ENCODE measurements at regions not wholly inside any gene's neighbourhood (a gene's known extent, or its start where the extent isn't known, plus 50 kb on each side); places are given as distances from the start of the nearest gene placed in this dataset.

- Histone ChIP-seq H3K9me3 (ENCODE audit: low read length) (no peaks in the 10 kb centered on the region), H3K4me1 (ENCODE audit: insufficient read depth, low read length) (peaks cover 35% of the 10 kb centered on the region), H3K27me3 (ENCODE audit: low read length) (peaks cover 68% of the 10 kb centered on the region), H3K4me3 (ENCODE audit: low read length) (peak overlapping the region; percentile 53), H3K27ac (ENCODE audit: low read length) (no peak overlapping the region), H2AFZ (ENCODE audit: low read length) (peak overlapping the region; percentile 64), H3K9me2 (replicated peaks; ENCODE audit: low read length) (no peaks in the 10 kb centered on the region), H3K4me2 (ENCODE audit: low read length) (peak overlapping the region; percentile 75), H3K9ac (ENCODE audit: low read length) (no peak overlapping the region), H4K20me1 (ENCODE audit: low read length) (no peaks in the 10 kb centered on the region), H3K79me2 (ENCODE audit: low read length) (no peaks in the 10 kb centered on the region), H3F3A (ENCODE audit: low read length, unreplicated experiment) (no peaks in the 10 kb centered on the region), H3K36me3 (ENCODE audit: low read depth, low read length) (no peaks in the 10 kb centered on the region)
- TF ChIP-seq CTCF (conservative IDR thresholded peaks at IDR 0.05; ENCODE audit: low read depth, low read length) (peak; percentile 88), EZH2 (IDR thresholded peaks at IDR 0.05; ENCODE audit: low read length, unreplicated experiment) (no peak)
- DNase-seq, result peak; percentile 89
- ATAC-seq, result peak; percentile 77
- intact Hi-C loops (cut with micrococcal nuclease), result loop anchor here (1.0 to 2.0 kb wide), 3 partner anchors 285 to 591 kb away; no protein-coding TSS in a partner anchor
- ChIA-PET CTCF (interaction anchor here (1.2 kb wide), 2 partner anchors 11 to 592 kb away, joined by 3 to 4 read pairs; no protein-coding TSS in a partner anchor), POLR2A (ENCODE audit: unreplicated experiment) (no interaction called here)
- BruUV-seq (replicated peaks), result no TSS peak
Measured at GRCh38 chr7:25851332-25852210, 300.4 kb upstream of the NFE2L3 start.

- H3K36me3 ChIP-seq (ENCODE audit: low read depth, low read length), result no peaks in the 10 kb centered on the region
- peaks cover 32% of the 10 kb centered on the region for H3K4me1 ChIP-seq (ENCODE audit: insufficient read depth, low read length)
- ATAC-seq (no peak), DNase-seq (no peak)
- no peak overlapping the region for H3K27ac ChIP-seq (ENCODE audit: low read length)
- peak overlapping the region; percentile 75 for H3K4me2 ChIP-seq (ENCODE audit: low read length)
- peaks cover 61% of the 10 kb centered on the region for H3K27me3 ChIP-seq (ENCODE audit: low read length)
- TF ChIP-seq EZH2phosphoT487 (IDR thresholded peaks at IDR 0.05; ENCODE audit: borderline replicate concordance, low read length) (0 out of 2 replicates have a peak, but pooled peaks have one; percentile 10), CTCF (conservative IDR thresholded peaks at IDR 0.05; ENCODE audit: low read depth, low read length) (no peak), EZH2 (IDR thresholded peaks at IDR 0.05; ENCODE audit: low read length, unreplicated experiment) (peak; percentile 60)
- no peaks in the 10 kb centered on the region for H3K79me2 ChIP-seq (ENCODE audit: low read length)
- peak overlapping the region; percentile 55 for H2AFZ ChIP-seq (ENCODE audit: low read length)
- no peak overlapping the region for H3K9ac ChIP-seq (ENCODE audit: low read length)
- no peaks in the 10 kb centered on the region for H3F3A ChIP-seq (ENCODE audit: low read length, unreplicated experiment)
- peak overlapping the region; percentile 53 for H3K4me3 ChIP-seq (ENCODE audit: low read length)
- POLR2A ChIA-PET (ENCODE audit: unreplicated experiment), result no interaction called here
- CTCF ChIA-PET, result interaction anchor here (1.2 kb wide), 2 partner anchors 10 to 593 kb away, joined by 3 to 4 read pairs; no protein-coding TSS in a partner anchor
- H3K9me3 ChIP-seq (ENCODE audit: low read length), result no peaks in the 10 kb centered on the region
- intact Hi-C loops (cut with micrococcal nuclease), result no loop called here
- no peaks in the 10 kb centered on the region for H4K20me1 ChIP-seq (ENCODE audit: low read length)
- BruUV-seq (replicated peaks), result no TSS peak
- no peaks in the 10 kb centered on the region for H3K9me2 ChIP-seq (replicated peaks; ENCODE audit: low read length)
Measured at GRCh38 chr7:25852211-25852938, 299.6 kb upstream of the NFE2L3 start.

Data from PC-3 (cell line).